H1 (cell line): ENCODE measurements at regions not wholly inside any gene's neighbourhood (a gene's known extent, or its start where the extent isn't known, plus 50 kb on each side); places are given as distances from the start of the nearest gene placed in this dataset.

Source experiments
- CTCF ChIA-PET: fragments of 300-600 bp; sonication (Branson Sonifier 250); formaldehyde crosslinking; loops from one replicate; lab custom pipeline; 2021; ENCODE audit not compliant: partially characterized antibody; lab: Charles Lee
- POLR2A ChIA-PET: fragments of 300-600 bp; sonication (Branson Sonifier 250); formaldehyde crosslinking; loops from one replicate; lab custom pipeline; 2021; ENCODE audit warnings: inconsistent platforms; ENCODE audit not compliant: partially characterized antibody; lab: Charles Lee
- DNase-seq, 2 experiments: peaks; one replicate each; pipeline versions ENCODE4 v3.0.0 to v3.0.0-alpha.2; 2010 to 2022; ENCODE audit warnings: low spot score in 2 of 2, low read depth in 1 of 2, mixed read lengths in 1 of 2
- FAIRE-seq: peaks from 2 replicates; lab custom pipeline; 2011; peaks lifted over from hg19 to GRCh38; lab: Jason Lieb, UNC
- H2AFZ ChIP-seq: 2 replicates; pipeline ENCODE4 v1.8.1; 2012; ENCODE audit warnings: low read length, inconsistent platforms
- H2AK5ac ChIP-seq: 2 replicates; pipeline ENCODE4 v1.6.1; 2013; ENCODE audit warnings: low read depth, low read length
- H2BK120ac ChIP-seq: replicated peaks from 2 replicates; pipeline ENCODE3; 2013; ENCODE audit warnings: low read depth, low read length, inconsistent platforms
- H2BK12ac ChIP-seq: 2 replicates; pipeline ENCODE4 v1.6.1; 2013; ENCODE audit warnings: low read depth, low read length
- H2BK15ac ChIP-seq: 2 replicates; pipeline ENCODE4 v1.6.1; 2013; ENCODE audit warnings: low read length
- H2BK20ac ChIP-seq: 2 replicates; pipeline ENCODE4 v1.6.1; 2013; ENCODE audit warnings: low read length
- H2BK5ac ChIP-seq: 2 replicates; pipeline ENCODE4 v1.6.1; 2013; ENCODE audit warnings: low read depth, low read length
- H3K14ac ChIP-seq: 2 replicates; pipeline ENCODE4 v1.6.1; 2013; ENCODE audit warnings: inconsistent platforms; ENCODE audit not compliant: insufficient read length
- H3K18ac ChIP-seq: 2 replicates; pipeline ENCODE4 v1.6.1; 2013; ENCODE audit warnings: low read length; ENCODE audit errors: extremely low read depth
- H3K23ac ChIP-seq: 2 replicates; pipeline ENCODE4 v1.6.1; 2013; ENCODE audit warnings: inconsistent platforms; ENCODE audit not compliant: insufficient read length
- H3K23me2 ChIP-seq: 2 replicates; pipeline ENCODE4 v1.6.1; 2013; ENCODE audit warnings: low read depth, low read length
- H3K27ac ChIP-seq: 2 replicates; pipeline ENCODE4 v1.6.1; 2011; ENCODE audit warnings: low read depth, low read length, inconsistent platforms
- H3K27me3 ChIP-seq, 4 experiments: replicated peaks in 1 of 4; 1 replicate in 1 of 4; 2 replicates in 3 of 4; pipeline versions ENCODE4 v1.6.1 to v1.8.1; 2011 to 2013; ENCODE audit warnings: low read length in 3 of 4, mild to moderate bottlenecking in 3 of 4, inconsistent platforms in 2 of 4, mixed read lengths in 2 of 4, moderate library complexity in 1 of 4; ENCODE audit not compliant: control insufficient read depth in 3 of 4, insufficient read depth in 3 of 4; ENCODE audit errors: extremely low read depth in 1 of 4
- H3K36me3 ChIP-seq, 4 experiments: 2 replicates each; pipeline versions ENCODE4 v1.6.1 to v1.8.1; 2011 to 2013; ENCODE audit warnings: mild to moderate bottlenecking in 4 of 4, low read length in 3 of 4, moderate library complexity in 2 of 4, control low read depth in 1 of 4, inconsistent platforms in 1 of 4; ENCODE audit not compliant: insufficient read depth in 4 of 4, control insufficient read depth in 2 of 4
- H3K4ac ChIP-seq: replicated peaks from 2 replicates; pipeline ENCODE3; 2013; ENCODE audit warnings: low read length, low read depth, mixed read lengths, inconsistent platforms; ENCODE audit not compliant: insufficient read length
- H3K4me1 ChIP-seq, 4 experiments: replicated peaks in 1 of 4; 1 replicate in 1 of 4; 2 replicates in 3 of 4; pipeline versions ENCODE4 v1.6.1 to v1.8.1; 2011 to 2013; ENCODE audit warnings: low read length in 3 of 4, inconsistent platforms in 2 of 4, mixed read lengths in 1 of 4; ENCODE audit not compliant: insufficient read depth in 4 of 4, control insufficient read depth in 3 of 4
- H3K4me2 ChIP-seq, 2 experiments: 2 replicates each; pipeline versions ENCODE4 v1.6.1 to v1.8.1; 2011 to 2013; ENCODE audit warnings: low read depth in 2 of 2, low read length in 2 of 2, control low read depth in 1 of 2, inconsistent platforms in 1 of 2, mild to moderate bottlenecking in 1 of 2; ENCODE audit not compliant: insufficient read depth in 1 of 2
- H3K4me3 ChIP-seq, 4 experiments: fragments of 200-600, 300-600 bp in 1 of 4; sonication (generic), shearing (Covaris generic), sonication (Bioruptor Twin) in 1 of 4; 2 replicates each; pipeline versions ENCODE4 v1.5.1 to v1.8.1; 2011 to 2016; ENCODE audit warnings: low read length in 4 of 4, low read depth in 3 of 4, control low read depth in 2 of 4, inconsistent platforms in 2 of 4, mild to moderate bottlenecking in 2 of 4, mixed read lengths in 1 of 4, moderate library complexity in 1 of 4; ENCODE audit not compliant: insufficient read depth in 2 of 4; ENCODE audit errors: extremely low read depth in 1 of 4
- H3K56ac ChIP-seq: replicated peaks from 2 replicates; pipeline ENCODE3; 2013; ENCODE audit warnings: low read depth, mild to moderate bottlenecking, mixed read lengths, low read length, inconsistent platforms; ENCODE audit not compliant: insufficient read length
- H3K79me1 ChIP-seq: 2 replicates; pipeline ENCODE4 v1.6.1; 2013; ENCODE audit warnings: low read depth, low read length, control low read depth
- H3K79me2 ChIP-seq, 2 experiments: 2 replicates each; pipeline versions ENCODE4 v1.6.1 to v1.8.1; 2012 to 2013; ENCODE audit warnings: low read length in 2 of 2, mild to moderate bottlenecking in 2 of 2, inconsistent platforms in 1 of 2; ENCODE audit not compliant: insufficient read depth in 2 of 2, control insufficient read depth in 1 of 2
- H3K9ac ChIP-seq, 4 experiments: replicated peaks in 1 of 4; 1 replicate in 1 of 4; 2 replicates in 3 of 4; pipeline versions ENCODE4 v1.6.1 to v1.8.1; 2011 to 2013; ENCODE audit warnings: low read depth in 3 of 4, low read length in 3 of 4, control low read depth in 2 of 4, mild to moderate bottlenecking in 2 of 4, moderate library complexity in 2 of 4, inconsistent platforms in 1 of 4; ENCODE audit errors: extremely low read depth in 1 of 4
- H3K9me3 ChIP-seq, 2 experiments: 2 replicates each; pipeline versions ENCODE4 v1.6.1 to v1.8.1; 2012 to 2013; ENCODE audit warnings: mild to moderate bottlenecking in 2 of 2, moderate library complexity in 2 of 2, control low read depth in 1 of 2, inconsistent platforms in 1 of 2, low read depth in 1 of 2, low read length in 1 of 2, mixed read lengths in 1 of 2; ENCODE audit not compliant: insufficient read depth in 2 of 2
- H4K20me1 ChIP-seq, 2 experiments: replicated peaks in 1 of 2; 2 replicates each; pipeline versions ENCODE3 to v1.8.1; 2011 to 2013; ENCODE audit warnings: inconsistent platforms in 2 of 2, low read length in 2 of 2, mild to moderate bottlenecking in 1 of 2; ENCODE audit not compliant: insufficient read depth in 2 of 2, control insufficient read depth in 1 of 2
- H4K5ac ChIP-seq: 2 replicates; pipeline ENCODE4 v1.6.1; 2013; ENCODE audit warnings: low read length, low read depth, mixed read lengths, inconsistent platforms; ENCODE audit not compliant: insufficient read length
- H4K8ac ChIP-seq: 2 replicates; pipeline ENCODE4 v1.8.0; 2013; ENCODE audit warnings: mild to moderate bottlenecking, moderate library complexity, low read length, inconsistent platforms; ENCODE audit not compliant: insufficient read depth; ENCODE audit errors: extremely low read depth
- H4K91ac ChIP-seq: replicated peaks from 2 replicates; pipeline ENCODE3; 2013; ENCODE audit warnings: low read length, mixed read lengths, inconsistent platforms; ENCODE audit not compliant: insufficient read length
- NRF1 ChIP-seq: IDR thresholded peaks from 2 replicates; pipeline ENCODE4 v1.6.1; 2011; ENCODE audit warnings: mild to moderate bottlenecking, low read depth, low read length, improper control_type of control experiment
- POU5F1 ChIP-seq: IDR thresholded peaks from 2 replicates; pipeline ENCODE4 v1.6.1; 2011; ENCODE audit warnings: low read depth, mild to moderate bottlenecking, low read length, moderate library complexity
- RFX5 ChIP-seq: IDR thresholded peaks from 2 replicates; pipeline ENCODE4 v1.6.1; 2011; ENCODE audit warnings: low read depth, low read length, improper control_type of control experiment, borderline replicate concordance
- YY1 ChIP-seq: IDR thresholded peaks from 2 replicates; pipeline ENCODE4 v1.6.1; 2011; ENCODE audit warnings: low read depth, mild to moderate bottlenecking, low read length
- WGBS, 2 experiments: shearing (Covaris generic) in 1 of 2; methylation state at CpG; one replicate each; pipeline versions ENCODE4 v1.1.6 to v1.1.7; 2013 to 2015; ENCODE audit warnings: low lambda C conversion rate in 2 of 2, mixed read lengths in 2 of 2, inconsistent platforms in 1 of 2, low coverage in 1 of 2, missing lambda C conversion rate in 1 of 2; ENCODE audit not compliant: insufficient replicate concordance in 2 of 2, insufficient coverage in 1 of 2, insufficient read length in 1 of 2; ENCODE audit errors: extremely low coverage in 1 of 2, missing lambda C conversion rate in 1 of 2; 5-methylcytosine and 5-hydroxymethylcytosine counted together

DNA sequence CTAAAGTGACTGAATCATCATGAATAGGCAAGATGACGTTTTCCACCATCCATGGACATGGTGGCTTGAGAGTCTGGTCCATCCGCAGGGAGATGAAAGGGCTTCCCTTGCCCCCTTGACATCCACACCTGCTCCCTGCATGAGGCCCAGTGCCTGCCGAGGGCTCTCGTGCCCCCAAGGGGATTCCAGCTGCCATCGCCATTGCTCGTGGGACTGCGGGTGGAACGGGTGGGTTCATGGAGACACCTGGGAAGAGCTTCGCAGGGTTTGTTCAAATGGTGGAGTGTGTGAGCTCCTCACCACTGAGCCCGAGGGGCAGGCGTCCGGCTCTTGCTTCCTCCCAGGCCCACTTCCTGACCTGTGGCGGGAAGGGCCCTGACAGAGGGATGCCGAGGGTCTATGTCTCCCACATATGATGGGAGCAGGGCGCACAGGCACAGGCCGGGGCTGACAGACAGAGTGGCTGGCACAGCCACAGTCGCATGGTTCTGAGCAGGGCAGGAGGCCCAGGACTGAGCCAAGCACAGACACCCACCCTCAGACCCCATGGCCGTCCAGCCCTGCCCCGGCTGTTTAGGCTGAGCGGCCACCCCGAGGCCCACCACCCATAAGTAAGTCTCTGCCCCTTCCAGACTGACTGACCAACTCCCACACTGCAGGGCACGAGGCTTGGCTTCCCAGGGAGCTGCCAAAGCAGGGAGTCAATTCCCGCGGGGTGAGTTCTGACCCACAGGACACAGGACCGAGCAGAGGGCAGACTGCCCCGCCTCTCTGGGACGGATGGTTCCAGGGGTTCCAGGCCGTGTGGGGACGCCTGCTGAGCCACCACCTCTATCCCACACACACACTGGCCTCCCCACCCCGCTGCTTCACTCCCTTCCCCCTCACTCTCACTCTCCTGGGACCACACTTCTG lies 70.0 kb upstream of the PPP1R26 start:
- H2BK120ac ChIP-seq = no peak overlapping the region
- no peak overlapping the region; a peak in 1 of 7 replicates for H3K9ac ChIP-seq
- no peaks in the 10 kb centered on the region; a peak in 2 of 7 replicates for H3K27me3 ChIP-seq
- H3K18ac ChIP-seq = no peak overlapping the region
- DNase-seq (no peak), FAIRE-seq (no peak)
- H3K79me1 ChIP-seq = no peaks in the 10 kb centered on the region
- H2BK12ac ChIP-seq = no peak overlapping the region
- H3K36me3 ChIP-seq = no peaks in the 10 kb centered on the region
- H3K14ac ChIP-seq = no peak overlapping the region
- H4K5ac ChIP-seq = no peak overlapping the region
- H3K4me1 ChIP-seq = no peaks in the 10 kb centered on the region
- no peak overlapping the region; the same call in 1 of the 2 replicates for H4K8ac ChIP-seq
- H3K9me3 ChIP-seq = no peaks in the 10 kb centered on the region
- H3K23ac ChIP-seq = no peak overlapping the region
- no peak overlapping the region for H3K4ac ChIP-seq
- ChIA-PET POLR2A (no interaction called here), CTCF (interaction anchor here (0.6 to 10.4 kb wide), 10 partner anchors 10 to 325 kb away, joined by 3 to 137 read pairs (median 6); partner anchors contain the start of gene OLFM1)
- no peaks in the 10 kb centered on the region for H3K23me2 ChIP-seq
- no peak overlapping the region for H3K56ac ChIP-seq
- 94% methylated on average over 29 of the region's 30 CpGs; no CpG with 5 or more reads in 1 of the 2 experiments for WGBS, 2 experiments
- H3K27ac ChIP-seq = no peak overlapping the region
- H2BK15ac ChIP-seq = no peak overlapping the region
- H2BK20ac ChIP-seq = no peak overlapping the region
- no peak overlapping the region for H3K4me3 ChIP-seq
- H2AFZ ChIP-seq = no peak overlapping the region
- no peak overlapping the region for H2AK5ac ChIP-seq
- H3K79me2 ChIP-seq = no peaks in the 10 kb centered on the region
- H4K91ac ChIP-seq = no peak overlapping the region
- H3K4me2 ChIP-seq = no peak overlapping the region
- no peak overlapping the region for H2BK5ac ChIP-seq
- no peaks in the 10 kb centered on the region for H4K20me1 ChIP-seq
- TF ChIP-seq RFX5 (no peak), POU5F1 (no peak), NRF1 (no peak), YY1 (no peak)
